ENCODE measurements at regions not wholly inside any gene's neighbourhood (a gene's known extent, or its start where the extent isn't known, plus 50 kb on each side); places are given as distances from the start of the nearest gene placed in this dataset.
"Not testable (repeated sequence)": the region's sequence is repeated elsewhere in the genome, so short reads cannot be mapped to it uniquely, and the experiment has no call there.

DNA sequence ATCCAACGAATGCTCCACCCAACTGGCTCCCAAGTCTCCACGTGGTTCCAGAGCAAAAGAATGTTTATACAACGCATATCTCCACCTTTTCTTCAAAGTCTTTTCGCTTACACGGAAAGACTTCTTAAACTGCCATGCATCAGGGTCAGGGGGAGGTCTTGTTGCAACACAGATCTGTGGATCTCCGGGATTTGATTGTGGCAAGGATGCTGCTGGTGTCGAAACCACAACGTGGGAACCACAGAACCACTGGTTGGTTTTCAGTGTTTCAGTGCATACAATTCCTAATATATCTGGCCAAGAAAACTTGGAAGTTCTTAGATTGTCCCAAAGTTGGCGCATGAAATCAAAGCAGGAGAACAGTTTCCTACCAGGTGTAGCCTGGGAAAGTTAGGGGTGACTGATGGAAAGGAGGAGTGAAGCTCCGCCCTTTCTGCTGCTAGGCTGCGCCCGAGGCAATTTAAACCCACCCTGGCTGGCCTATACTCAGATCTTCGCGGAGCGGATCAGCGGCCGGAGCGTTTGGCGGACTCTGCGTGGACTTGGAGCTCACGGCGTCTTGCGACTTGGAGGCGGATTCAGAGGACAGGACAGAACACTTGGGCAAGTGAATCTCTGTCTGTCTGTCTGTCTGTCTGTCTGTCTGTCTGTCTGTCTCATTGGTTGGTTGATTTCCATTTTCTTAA lies 334.8 kb downstream of the CWH43 start:
- peaks cover 13 to 27% of the 10 kb centered on the region in 2 donors for H3K9me3 Mint-ChIP-seq
- H3K4me1 ChIP-seq (ENCODE audit: control insufficient read depth, insufficient read depth, low read length); intact Hi-C loops (cut with micrococcal nuclease); H3K4me1 Mint-ChIP-seq; ATAC-seq; DNase-seq; H3K27ac ChIP-seq (ENCODE audit: low read length); H3K27ac Mint-ChIP-seq; H3K27me3 Mint-ChIP-seq (ENCODE audit: low read depth in 2 of 2); H3K27me3 ChIP-seq (ENCODE audit: control insufficient read depth, insufficient read depth, low read length); H3K4me3 Mint-ChIP-seq; H3K36me3 Mint-ChIP-seq; H3K4me3 ChIP-seq (ENCODE audit: low read length); H3K36me3 ChIP-seq (ENCODE audit: control insufficient read depth, insufficient read depth, low read length): not testable (repeated sequence)
- WGBS (ENCODE audit: insufficient coverage) = 84% methylated on average over 8 of the region's 24 CpGs
- peaks cover 15% of the 10 kb centered on the region for H3K9me3 ChIP-seq (ENCODE audit: control insufficient read depth, insufficient read depth, low read length)

DNA sequence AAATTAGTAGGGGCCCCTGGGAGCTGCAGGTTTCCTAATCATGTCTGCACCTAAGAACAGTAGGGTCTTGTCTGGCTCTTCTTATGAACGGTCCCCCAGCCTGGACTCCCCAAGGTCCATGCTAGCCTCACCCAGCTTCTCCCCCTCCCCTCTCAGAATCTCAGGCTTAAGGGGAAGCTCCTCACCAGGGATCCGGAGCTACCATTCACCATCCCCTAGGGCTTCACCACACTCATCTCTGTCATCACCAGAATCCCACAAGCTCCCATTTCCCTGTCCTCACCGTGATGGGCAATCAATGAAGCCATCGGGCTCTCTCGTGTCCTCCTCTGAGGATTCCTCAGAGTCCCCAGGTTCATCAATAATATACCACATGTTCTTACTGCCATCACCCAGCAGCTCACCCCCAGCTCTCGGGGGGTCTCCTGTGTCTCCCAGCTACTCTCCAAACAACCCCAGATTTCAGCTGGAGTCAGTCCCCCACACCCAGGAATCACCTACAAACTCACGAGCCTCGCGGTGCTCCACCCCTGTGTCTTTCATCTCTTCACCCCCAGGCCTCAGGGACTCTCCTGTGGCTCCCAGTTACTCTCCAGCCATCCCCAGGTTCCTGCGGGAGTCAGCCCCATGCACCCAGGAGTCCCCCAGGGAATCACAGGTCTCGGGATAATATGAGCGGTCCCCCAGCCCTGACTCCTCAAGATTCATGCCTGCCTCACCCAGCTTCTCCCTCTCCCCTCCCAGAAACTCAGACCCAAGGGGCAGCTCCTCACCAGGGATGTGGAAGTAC lies 335.6 kb downstream of the CWH43 start:
- ATAC-seq; H3K27me3 Mint-ChIP-seq (ENCODE audit: low read depth in 2 of 2); H3K27me3 ChIP-seq (ENCODE audit: control insufficient read depth, insufficient read depth, low read length); H3K4me3 ChIP-seq (ENCODE audit: low read length); H3K4me1 Mint-ChIP-seq; DNase-seq; H3K36me3 ChIP-seq (ENCODE audit: control insufficient read depth, insufficient read depth, low read length); H3K27ac ChIP-seq (ENCODE audit: low read length); H3K27ac Mint-ChIP-seq; H3K4me3 Mint-ChIP-seq; H3K36me3 Mint-ChIP-seq; H3K4me1 ChIP-seq (ENCODE audit: control insufficient read depth, insufficient read depth, low read length); intact Hi-C loops (cut with micrococcal nuclease): not testable (repeated sequence)
- H3K9me3 Mint-ChIP-seq = peaks cover 11 to 22% of the 10 kb centered on the region in 2 donors
- WGBS (ENCODE audit: insufficient coverage) = 87% methylated on average over 11 of the region's 12 CpGs
- H3K9me3 ChIP-seq (ENCODE audit: control insufficient read depth, insufficient read depth, low read length) = peaks cover 15% of the 10 kb centered on the region

DNA sequence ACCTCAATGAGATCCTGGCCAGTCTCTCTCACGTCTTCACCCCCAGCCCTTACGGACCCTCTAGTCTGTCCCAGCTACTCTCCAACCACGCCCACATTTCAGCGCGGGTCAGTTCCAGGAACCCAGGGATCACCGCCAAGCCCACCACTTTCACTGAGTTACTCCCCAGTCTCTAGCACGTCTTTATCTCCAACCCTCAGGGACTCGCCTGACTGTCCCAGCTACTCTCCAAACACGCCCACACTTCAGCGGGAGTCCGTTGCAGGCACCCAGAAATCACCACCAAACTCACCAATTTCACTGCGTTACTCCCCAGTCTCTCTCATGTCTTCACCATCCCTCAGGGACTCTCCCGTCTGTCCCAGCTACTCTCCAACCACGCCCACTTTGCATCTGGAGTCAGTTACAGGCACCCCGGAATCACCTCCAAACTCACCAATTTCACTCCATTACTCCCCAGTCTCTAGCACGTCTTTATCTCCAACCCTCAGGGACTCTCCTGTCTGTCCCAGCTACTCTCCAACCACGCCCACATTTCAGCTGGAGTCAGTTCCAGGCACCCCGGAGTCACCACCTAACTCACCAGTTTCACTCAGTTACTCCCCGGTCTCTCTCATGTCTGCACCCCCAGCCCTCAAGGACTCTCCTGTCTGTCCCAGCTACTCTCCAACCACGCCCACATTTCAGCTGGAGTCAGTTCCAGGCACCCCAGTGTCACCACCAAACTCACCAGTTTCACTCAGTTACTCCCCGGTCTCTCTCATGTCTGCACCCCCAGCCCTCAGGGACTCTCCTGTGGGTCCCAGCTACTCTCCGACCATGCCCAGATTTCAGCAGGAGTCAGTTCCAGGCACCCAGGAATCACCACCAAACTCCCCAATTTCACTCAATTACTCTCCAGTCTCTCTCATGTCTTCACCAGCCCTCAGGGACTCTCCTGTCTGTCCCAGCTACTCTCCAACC lies 336.8 kb downstream of the CWH43 start:
- H3K36me3 ChIP-seq (ENCODE audit: control insufficient read depth, insufficient read depth, low read length); DNase-seq; ATAC-seq; intact Hi-C loops (cut with micrococcal nuclease); H3K27ac Mint-ChIP-seq; H3K36me3 Mint-ChIP-seq; H3K4me3 Mint-ChIP-seq; H3K27ac ChIP-seq (ENCODE audit: low read length); H3K27me3 Mint-ChIP-seq (ENCODE audit: low read depth in 2 of 2); H3K4me3 ChIP-seq (ENCODE audit: low read length); H3K27me3 ChIP-seq (ENCODE audit: control insufficient read depth, insufficient read depth, low read length); H3K4me1 ChIP-seq (ENCODE audit: control insufficient read depth, insufficient read depth, low read length); H3K4me1 Mint-ChIP-seq: not testable (repeated sequence)
- peaks cover 15% of the 10 kb centered on the region for H3K9me3 ChIP-seq (ENCODE audit: control insufficient read depth, insufficient read depth, low read length)
- peaks cover 11 to 22% of the 10 kb centered on the region in 2 donors for H3K9me3 Mint-ChIP-seq
- 75% methylated on average over 22 of the region's 22 CpGs for whole genome bisulfite sequencing (ENCODE audit: insufficient coverage)

DNA sequence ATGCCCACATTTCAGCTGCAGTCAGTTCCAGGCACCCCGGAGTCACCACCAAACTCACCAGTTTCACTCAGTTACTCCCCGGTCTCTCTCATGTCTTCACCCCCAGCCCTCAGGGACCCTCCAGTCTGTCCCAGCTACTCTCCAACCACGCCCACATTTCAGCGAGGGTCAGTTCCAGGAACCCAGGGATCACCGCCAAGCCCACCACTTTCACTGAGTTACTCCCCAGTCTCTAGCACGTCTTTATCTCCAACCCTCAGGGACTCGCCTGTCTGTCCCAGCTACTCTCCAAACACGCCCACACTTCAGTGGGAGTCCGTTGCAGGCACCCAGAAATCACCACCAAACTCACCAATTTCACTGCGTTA lies 337.5 kb downstream of the CWH43 start:
- H3K4me1 ChIP-seq (ENCODE audit: control insufficient read depth, insufficient read depth, low read length); DNase-seq; H3K27ac ChIP-seq (ENCODE audit: low read length); H3K36me3 ChIP-seq (ENCODE audit: control insufficient read depth, insufficient read depth, low read length); intact Hi-C loops (cut with micrococcal nuclease); H3K27ac Mint-ChIP-seq; ATAC-seq; H3K36me3 Mint-ChIP-seq; H3K27me3 Mint-ChIP-seq (ENCODE audit: low read depth in 2 of 2); H3K4me1 Mint-ChIP-seq; H3K4me3 Mint-ChIP-seq; H3K27me3 ChIP-seq (ENCODE audit: control insufficient read depth, insufficient read depth, low read length); H3K4me3 ChIP-seq (ENCODE audit: low read length): not testable (repeated sequence)
- WGBS (ENCODE audit: insufficient coverage) = 87% methylated on average over 4 of the region's 10 CpGs
- H3K9me3 ChIP-seq (ENCODE audit: control insufficient read depth, insufficient read depth, low read length) = peaks cover 15% of the 10 kb centered on the region
- peaks cover 11 to 22% of the 10 kb centered on the region in 2 donors for H3K9me3 Mint-ChIP-seq
